SU-DHL-6 (cell line): ENCODE measurements at regions not wholly inside any gene's neighbourhood (a gene's known extent, or its start where the extent isn't known, plus 50 kb on each side); places are given as distances from the start of the nearest gene placed in this dataset.

ENCODE experiments used
- H2AFZ ChIP-seq: fragments of 200-600 bp; sonication (generic); 2 replicates; pipeline ENCODE4 v1.6.1; 2014; ENCODE audit warnings: low read depth, mild to moderate bottlenecking, moderate library complexity, mixed read lengths, antibody characterized with exemption, low read length; ENCODE audit not compliant: severe bottlenecking
- H3F3A ChIP-seq: fragments of 200-600 bp; shearing (Covaris generic); 2 replicates; pipeline ENCODE4 v1.6.0; 2016; ENCODE audit warnings: antibody characterized with exemption, mild to moderate bottlenecking; ENCODE audit not compliant: insufficient read depth
- H3K27ac ChIP-seq: fragments of 200-600 bp; sonication (generic); 2 replicates; pipeline ENCODE4 v1.5.1; 2016; ENCODE audit warnings: low read depth, mild to moderate bottlenecking, low read length, moderate library complexity, mixed read lengths
- H3K27me3 ChIP-seq: fragments of 200-600 bp; sonication (generic), shearing (Covaris generic); 2 replicates; pipeline ENCODE4 v1.6.0; 2014; ENCODE audit warnings: mild to moderate bottlenecking, low read length
- H3K36me3 ChIP-seq: fragments of 200-600 bp; sonication (generic); 2 replicates; pipeline ENCODE4 v1.6.1; 2014; ENCODE audit warnings: mild to moderate bottlenecking, low read length, mixed read lengths
- H3K4me2 ChIP-seq: fragments of 300-600, 200-600 bp; shearing (Covaris generic), sonication (generic); 2 replicates; pipeline ENCODE4 v1.6.0; 2014; ENCODE audit warnings: low read length, low read depth, mild to moderate bottlenecking; ENCODE audit not compliant: poor library complexity, severe bottlenecking
- H3K4me3 ChIP-seq: fragments of 200-600 bp; sonication (generic); 2 replicates; pipeline ENCODE4 v1.5.1; 2014; ENCODE audit warnings: antibody characterized with exemption, low read length, mild to moderate bottlenecking, mixed read lengths; ENCODE audit not compliant: insufficient read depth, poor library complexity, severe bottlenecking
- H3K79me2 ChIP-seq: fragments of 200-600 bp; sonication (generic); 2 replicates; pipeline ENCODE4 v1.6.1; 2014; ENCODE audit warnings: mild to moderate bottlenecking, low read length, moderate library complexity; ENCODE audit not compliant: insufficient read depth
- H3K9ac ChIP-seq: fragments of 200-600 bp; sonication (generic); 2 replicates; pipeline ENCODE4 v1.7.0; 2014; ENCODE audit warnings: mild to moderate bottlenecking, low read length
- H3K9me2 ChIP-seq: fragments of 200-600 bp; sonication (generic); replicated peaks from 2 replicates; pipeline ENCODE4 v1.6.1; 2014; ENCODE audit warnings: low read length; ENCODE audit not compliant: insufficient read depth
- H3K9me3 ChIP-seq: fragments of 200-600 bp; sonication (generic); 2 replicates; pipeline ENCODE4 v1.6.1; 2014; ENCODE audit warnings: low read length, mixed read lengths; ENCODE audit not compliant: insufficient read depth
- H4K20me1 ChIP-seq: fragments of 200-600 bp; sonication (generic); 2 replicates; pipeline ENCODE4 v1.6.1; 2014; ENCODE audit warnings: low read depth, mild to moderate bottlenecking, antibody characterized with exemption, low read length, moderate library complexity, mixed read lengths
- EZH2phosphoT487 ChIP-seq: fragments of 200-600 bp; sonication (generic), shearing (Covaris generic); conservative IDR thresholded peaks from 2 replicates; pipeline ENCODE4 v1.6.1; 2018; ENCODE audit warnings: mild to moderate bottlenecking, antibody characterized with exemption, low read length, moderate library complexity, mixed read lengths
- TF ChIP-seq, protein P1 (sequence below): fragments of 200-600 bp; sonication (generic); IDR thresholded peaks from one replicate; pipeline ENCODE4 v1.5.1; 2017; ENCODE audit warnings: antibody characterized with exemption, mild to moderate bottlenecking, low read length, moderate library complexity; ENCODE audit not compliant: insufficient read depth, poor library complexity, severe bottlenecking

DNA sequence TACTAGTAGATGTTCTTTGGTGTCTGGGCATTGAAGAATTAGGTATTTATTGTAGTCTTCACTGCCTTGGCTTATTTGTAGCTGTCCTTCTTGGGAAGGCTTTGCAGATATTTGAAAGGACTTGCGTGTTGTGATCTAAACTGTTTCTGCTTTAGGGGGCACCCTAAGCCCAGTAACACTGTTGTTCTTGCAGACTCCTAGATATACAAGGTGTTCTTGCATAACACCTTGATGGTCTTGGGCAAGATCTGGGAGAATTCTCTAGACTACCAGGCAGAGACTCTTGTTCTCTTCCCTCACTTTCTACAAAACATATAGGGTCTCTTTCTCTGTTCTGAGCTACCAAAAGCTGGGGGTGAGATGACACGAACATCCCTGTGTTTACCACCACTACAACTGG is 179.1 kb downstream of the FAM170A start:
- H3K9me3 ChIP-seq = no peaks in the 10 kb centered on the region

DNA sequence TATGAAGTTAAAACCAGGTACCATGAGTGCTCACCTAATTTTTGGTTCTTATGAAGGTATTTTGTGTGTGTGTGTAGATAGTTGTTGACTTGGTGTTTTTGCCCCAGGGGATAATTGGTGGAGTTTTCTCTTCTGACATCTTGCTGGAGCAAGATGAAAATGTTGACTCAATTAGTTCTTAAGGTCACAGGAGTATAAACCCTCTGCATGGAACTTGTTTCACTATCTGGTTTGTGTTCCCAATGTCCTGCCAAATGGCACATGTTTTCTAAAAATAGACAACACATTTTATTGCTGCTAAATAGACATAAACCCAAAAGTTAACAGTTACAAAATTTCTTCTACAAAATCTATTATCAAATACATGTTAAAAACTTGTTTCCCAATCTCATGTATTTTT is 180.9 kb downstream of the FAM170A start:
- Histone ChIP-seq H3F3A (no peaks in the 10 kb centered on the region), H3K9me2 (no peaks in the 10 kb centered on the region), H4K20me1 (no peaks in the 10 kb centered on the region), H3K9me3 (no peaks in the 10 kb centered on the region), H3K79me2 (no peaks in the 10 kb centered on the region), H3K36me3 (no peaks in the 10 kb centered on the region), H3K4me3 (no peak overlapping the region), H3K4me2 (no peak overlapping the region), H3K27ac (no peak overlapping the region), H2AFZ (no peak overlapping the region), H3K27me3 (no peaks in the 10 kb centered on the region), H3K9ac (no peak overlapping the region)
- TF ChIP-seq EZH2phosphoT487 = no peak
- TF ChIP-seq, protein P1, sequence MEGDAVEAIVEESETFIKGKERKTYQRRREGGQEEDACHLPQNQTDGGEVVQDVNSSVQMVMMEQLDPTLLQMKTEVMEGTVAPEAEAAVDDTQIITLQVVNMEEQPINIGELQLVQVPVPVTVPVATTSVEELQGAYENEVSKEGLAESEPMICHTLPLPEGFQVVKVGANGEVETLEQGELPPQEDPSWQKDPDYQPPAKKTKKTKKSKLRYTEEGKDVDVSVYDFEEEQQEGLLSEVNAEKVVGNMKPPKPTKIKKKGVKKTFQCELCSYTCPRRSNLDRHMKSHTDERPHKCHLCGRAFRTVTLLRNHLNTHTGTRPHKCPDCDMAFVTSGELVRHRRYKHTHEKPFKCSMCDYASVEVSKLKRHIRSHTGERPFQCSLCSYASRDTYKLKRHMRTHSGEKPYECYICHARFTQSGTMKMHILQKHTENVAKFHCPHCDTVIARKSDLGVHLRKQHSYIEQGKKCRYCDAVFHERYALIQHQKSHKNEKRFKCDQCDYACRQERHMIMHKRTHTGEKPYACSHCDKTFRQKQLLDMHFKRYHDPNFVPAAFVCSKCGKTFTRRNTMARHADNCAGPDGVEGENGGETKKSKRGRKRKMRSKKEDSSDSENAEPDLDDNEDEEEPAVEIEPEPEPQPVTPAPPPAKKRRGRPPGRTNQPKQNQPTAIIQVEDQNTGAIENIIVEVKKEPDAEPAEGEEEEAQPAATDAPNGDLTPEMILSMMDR = no peak

More for the DNA sequence above, 179.1 kb downstream of the FAM170A start:
- H2AFZ ChIP-seq = no peak overlapping the region
- no peaks in the 10 kb centered on the region for H3K36me3 ChIP-seq
- H3F3A ChIP-seq = no peaks in the 10 kb centered on the region
- TF ChIP-seq, protein P1 = no peak
- no peak for TF ChIP-seq EZH2phosphoT487
- H3K27me3 ChIP-seq = no peaks in the 10 kb centered on the region
- no peak overlapping the region for H3K9ac ChIP-seq
- no peak overlapping the region for H3K27ac ChIP-seq
- H3K79me2 ChIP-seq = no peaks in the 10 kb centered on the region
- no peaks in the 10 kb centered on the region for H3K9me2 ChIP-seq
- no peak overlapping the region for H3K4me2 ChIP-seq
- no peaks in the 10 kb centered on the region for H4K20me1 ChIP-seq
- H3K4me3 ChIP-seq = no peak overlapping the region

DNA sequence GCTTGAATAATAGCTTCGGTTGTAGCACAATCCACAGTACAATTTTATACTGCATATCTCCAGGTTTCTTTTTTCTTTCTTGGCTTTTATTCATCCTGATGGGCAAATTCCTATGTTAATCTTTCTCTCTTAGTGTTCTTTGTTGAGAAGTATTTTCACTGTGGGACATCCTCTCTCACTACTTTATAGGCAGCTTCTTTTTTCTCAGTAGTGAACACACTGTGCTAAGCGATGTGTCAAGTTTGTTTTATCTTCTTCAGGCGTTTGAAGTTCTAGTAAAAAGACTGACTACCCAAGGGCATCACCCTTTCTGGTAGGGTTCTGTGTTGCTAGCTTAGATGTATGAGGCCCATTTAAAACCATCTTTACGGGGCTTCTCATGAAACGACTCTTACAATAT is 182.1 kb downstream of the FAM170A start:
- Histone ChIP-seq H3K9me2 (no peaks in the 10 kb centered on the region), H3K4me3 (no peak overlapping the region), H3K9me3 (no peaks in the 10 kb centered on the region), H3K36me3 (no peaks in the 10 kb centered on the region), H3K9ac (no peak overlapping the region), H3F3A (no peaks in the 10 kb centered on the region), H3K4me2 (no peak overlapping the region), H4K20me1 (no peaks in the 10 kb centered on the region), H2AFZ (no peak overlapping the region), H3K27ac (no peak overlapping the region), H3K27me3 (no peaks in the 10 kb centered on the region), H3K79me2 (no peaks in the 10 kb centered on the region)
- no peak for TF ChIP-seq EZH2phosphoT487
- TF ChIP-seq, protein P1 = no peak
